Left ventricle myocardium inferior (tissue), 1 donor: ENCODE measurements at regions not wholly inside any gene's neighbourhood (a gene's known extent, or its start where the extent isn't known, plus 50 kb on each side); places are given as distances from the start of the nearest gene placed in this dataset.

ENCODE experiments used
- DNase-seq: peaks from one replicate; pipeline ENCODE4 v3.0.0-alpha.2; 2020
- H3K27ac ChIP-seq: fragments of 200-600 bp; replicated peaks from 2 replicates; pipeline ENCODE4 v1.8.0; 2021
- H3K27me3 ChIP-seq: fragments of 200-600 bp; 2 replicates; pipeline ENCODE4 v1.8.0; 2021; ENCODE audit warnings: low read depth
- H3K36me3 ChIP-seq: fragments of 200-600 bp; 2 replicates; pipeline ENCODE4 v1.8.0; 2021
- H3K4me1 ChIP-seq: fragments of 200-600 bp; 2 replicates; pipeline ENCODE4 v1.8.0; 2021
- H3K4me3 ChIP-seq: fragments of 200-600 bp; 2 replicates; pipeline ENCODE4 v1.8.0; 2021; ENCODE audit warnings: mild to moderate bottlenecking, moderate library complexity
- H3K9me3 ChIP-seq: fragments of 200-600 bp; replicated peaks from 2 replicates; pipeline ENCODE4 v1.8.0; 2021
- intact Hi-C: fragments of 100-400 bp; cut with micrococcal nuclease; formaldehyde crosslinking; loops from one replicate; pipeline ENCODE4 v1.11.0; 2022
- TF ChIP-seq, protein P1 (sequence below): fragments of 200-600 bp; IDR thresholded peaks from 2 replicates; pipeline ENCODE4 v1.8.0; 2021; ENCODE audit warnings: antibody characterized with exemption, mild to moderate bottlenecking, borderline replicate concordance
- donor health status: DM: no; HTN: yes; CAD: no; lungs with severe emphysema.

DNA sequence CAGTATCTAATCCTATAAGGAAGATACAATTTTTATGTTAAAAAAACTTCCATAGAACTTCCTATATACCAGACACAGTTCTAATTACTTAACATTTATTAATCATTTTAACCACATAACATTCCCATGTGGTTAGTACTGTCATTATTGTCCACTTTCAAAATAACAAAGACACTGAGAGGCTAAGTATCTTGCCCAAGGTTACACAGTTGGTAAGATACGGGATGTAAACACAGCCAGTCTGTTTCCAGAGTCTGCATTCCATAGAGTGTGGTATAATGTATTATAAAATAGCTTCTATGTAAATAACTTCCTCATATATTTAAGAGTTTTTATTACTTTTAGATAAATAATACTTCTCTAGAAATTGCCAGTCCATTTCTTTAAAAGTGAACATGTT lies 383.3 kb upstream of the ETAA1 start:
- no peak for DNase-seq
- H3K4me3 ChIP-seq = no peak overlapping the region
- no peaks in the 10 kb centered on the region for H3K9me3 ChIP-seq
- TF ChIP-seq, protein P1, sequence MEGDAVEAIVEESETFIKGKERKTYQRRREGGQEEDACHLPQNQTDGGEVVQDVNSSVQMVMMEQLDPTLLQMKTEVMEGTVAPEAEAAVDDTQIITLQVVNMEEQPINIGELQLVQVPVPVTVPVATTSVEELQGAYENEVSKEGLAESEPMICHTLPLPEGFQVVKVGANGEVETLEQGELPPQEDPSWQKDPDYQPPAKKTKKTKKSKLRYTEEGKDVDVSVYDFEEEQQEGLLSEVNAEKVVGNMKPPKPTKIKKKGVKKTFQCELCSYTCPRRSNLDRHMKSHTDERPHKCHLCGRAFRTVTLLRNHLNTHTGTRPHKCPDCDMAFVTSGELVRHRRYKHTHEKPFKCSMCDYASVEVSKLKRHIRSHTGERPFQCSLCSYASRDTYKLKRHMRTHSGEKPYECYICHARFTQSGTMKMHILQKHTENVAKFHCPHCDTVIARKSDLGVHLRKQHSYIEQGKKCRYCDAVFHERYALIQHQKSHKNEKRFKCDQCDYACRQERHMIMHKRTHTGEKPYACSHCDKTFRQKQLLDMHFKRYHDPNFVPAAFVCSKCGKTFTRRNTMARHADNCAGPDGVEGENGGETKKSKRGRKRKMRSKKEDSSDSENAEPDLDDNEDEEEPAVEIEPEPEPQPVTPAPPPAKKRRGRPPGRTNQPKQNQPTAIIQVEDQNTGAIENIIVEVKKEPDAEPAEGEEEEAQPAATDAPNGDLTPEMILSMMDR = no peak
- H3K36me3 ChIP-seq = no peaks in the 10 kb centered on the region
- H3K27ac ChIP-seq = no peak overlapping the region
- H3K4me1 ChIP-seq = no peaks in the 10 kb centered on the region
- peaks cover 8% of the 10 kb centered on the region for H3K27me3 ChIP-seq
- intact Hi-C loops = no loop called here

DNA sequence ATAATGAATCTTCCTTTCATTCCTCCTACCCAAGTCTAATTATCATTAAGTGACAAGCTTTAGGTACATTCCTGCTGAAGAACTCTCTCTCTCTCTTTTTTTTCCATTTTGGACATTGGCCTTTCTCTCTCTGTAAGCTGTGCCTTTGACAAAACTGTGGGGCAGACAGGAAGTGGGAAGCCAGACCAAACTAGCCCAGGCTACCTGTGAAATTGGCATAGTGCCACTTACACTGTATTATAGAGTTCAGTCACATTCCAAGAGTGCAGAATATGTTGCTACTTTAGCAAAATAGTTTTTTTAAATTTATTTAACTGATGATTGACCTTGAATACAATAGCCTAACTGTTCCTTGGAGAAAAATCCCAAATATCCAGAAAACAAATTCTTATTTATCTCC lies 381.5 kb upstream of the ETAA1 start:
- H3K36me3 ChIP-seq = no peaks in the 10 kb centered on the region
- peaks cover 8% of the 10 kb centered on the region for H3K27me3 ChIP-seq
- no peak for DNase-seq
- H3K9me3 ChIP-seq = peaks cover 5% of the 10 kb centered on the region
- no peaks in the 10 kb centered on the region for H3K4me1 ChIP-seq
- TF ChIP-seq, protein P1 = no peak
- no peak overlapping the region for H3K27ac ChIP-seq
- H3K4me3 ChIP-seq = no peak overlapping the region
- intact Hi-C loops = no loop called here

DNA sequence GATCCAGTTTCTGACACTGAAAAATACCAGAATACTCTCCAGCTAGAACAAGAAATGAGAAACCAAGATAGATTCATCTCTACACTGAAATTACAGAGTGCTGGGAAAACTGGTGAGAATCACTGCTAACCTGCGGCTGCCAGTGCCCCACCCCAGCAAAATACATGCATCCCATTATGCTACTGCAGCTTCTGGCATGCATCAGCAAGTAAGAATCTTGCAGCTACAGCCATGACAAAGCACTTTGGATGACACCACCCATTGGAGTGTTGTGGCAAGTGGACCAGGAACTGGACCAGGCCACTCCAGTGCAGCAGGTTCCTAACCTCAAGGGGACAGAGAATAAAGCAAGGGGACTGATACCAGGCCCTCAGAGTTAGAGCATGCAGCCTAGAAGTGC lies 378.8 kb upstream of the ETAA1 start:
- Histone ChIP-seq H3K27ac (no peak overlapping the region), H3K36me3 (no peaks in the 10 kb centered on the region), H3K4me1 (no peaks in the 10 kb centered on the region), H3K4me3 (no peak overlapping the region), H3K9me3 (peaks cover 10% of the 10 kb centered on the region), H3K27me3 (no peaks in the 10 kb centered on the region)
- TF ChIP-seq, protein P1 = no peak
- DNase-seq = no peak
- intact Hi-C loops = no loop called here

DNA sequence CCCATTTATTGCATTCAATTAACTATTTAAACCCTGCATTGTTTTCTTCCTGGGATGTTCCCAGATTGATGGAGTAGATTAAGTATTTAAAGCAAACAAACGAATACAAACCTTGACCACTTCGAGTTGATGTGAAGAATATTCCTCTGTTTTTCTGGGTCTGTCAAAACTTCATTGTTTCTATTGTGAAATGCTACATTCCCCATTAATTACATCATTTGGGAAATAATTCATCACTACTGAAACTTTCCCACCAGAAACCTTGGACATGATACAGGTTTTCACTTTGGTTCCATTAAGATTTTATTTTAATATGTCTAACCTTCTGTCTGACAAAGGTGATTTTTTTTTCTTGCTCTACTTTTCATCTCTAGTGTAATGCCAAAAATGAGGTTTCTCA lies 365.1 kb upstream of the ETAA1 start:
- TF ChIP-seq, protein P1 = no peak
- Histone ChIP-seq H3K27me3 (no peaks in the 10 kb centered on the region), H3K4me1 (no peaks in the 10 kb centered on the region), H3K27ac (no peak overlapping the region), H3K9me3 (peaks cover 7% of the 10 kb centered on the region), H3K36me3 (no peaks in the 10 kb centered on the region), H3K4me3 (no peak overlapping the region)
- DNase-seq = no peak
- intact Hi-C loops = no loop called here

DNA sequence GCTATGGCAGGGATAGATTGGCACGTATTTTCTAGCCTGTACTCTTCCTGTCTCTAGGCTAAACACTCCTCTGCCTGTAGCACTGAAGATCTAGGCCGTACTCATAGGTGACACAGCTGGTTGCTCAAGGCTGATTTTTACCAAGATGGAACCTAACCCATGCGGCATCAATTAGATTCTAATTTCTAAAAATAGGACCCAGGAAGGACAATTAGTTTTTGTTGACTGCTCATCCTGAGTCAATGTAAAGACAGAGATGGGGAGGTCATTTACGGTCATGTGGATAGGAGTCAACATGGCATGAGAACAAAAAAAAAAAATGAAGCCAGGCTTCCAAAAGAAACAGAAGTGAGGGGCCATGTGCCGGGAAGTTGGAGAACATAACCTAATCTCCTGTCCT lies 360.7 kb upstream of the ETAA1 start:
- no peaks in the 10 kb centered on the region for H3K36me3 ChIP-seq
- intact Hi-C loops = no loop called here
- no peak overlapping the region for H3K4me3 ChIP-seq
- DNase-seq = no peak
- no peak overlapping the region for H3K27ac ChIP-seq
- no peaks in the 10 kb centered on the region for H3K27me3 ChIP-seq
- TF ChIP-seq, protein P1 = no peak
- no peaks in the 10 kb centered on the region for H3K4me1 ChIP-seq
- no peaks in the 10 kb centered on the region for H3K9me3 ChIP-seq

DNA sequence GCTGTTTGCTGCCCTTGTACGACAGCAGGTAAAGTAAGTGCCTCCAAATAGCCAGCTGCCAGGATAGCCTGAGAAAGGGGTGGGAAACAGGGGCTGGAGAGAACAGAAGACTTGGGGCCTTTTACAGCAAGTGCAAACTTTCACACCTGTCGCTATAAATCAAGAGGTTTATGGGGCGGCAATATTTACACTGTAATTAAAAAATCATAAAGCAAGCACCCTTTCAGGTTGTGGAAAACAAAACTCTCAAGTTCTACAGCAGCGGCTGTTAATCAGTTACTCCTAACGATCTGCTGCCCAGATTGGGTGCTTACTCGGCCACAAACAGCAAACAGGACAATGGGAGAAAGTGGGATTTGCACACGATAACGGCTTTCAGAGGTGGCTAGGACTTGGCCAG lies 359.5 kb upstream of the ETAA1 start:
- TF ChIP-seq, protein P1 = no peak
- no peaks in the 10 kb centered on the region for H3K4me1 ChIP-seq
- H3K36me3 ChIP-seq = no peaks in the 10 kb centered on the region
- H3K4me3 ChIP-seq = no peak overlapping the region
- no peak overlapping the region for H3K27ac ChIP-seq
- intact Hi-C loops = no loop called here
- H3K9me3 ChIP-seq = no peaks in the 10 kb centered on the region
- DNase-seq = no peak
- H3K27me3 ChIP-seq = no peaks in the 10 kb centered on the region
